ENCODE measurements at regions not wholly inside any gene's neighbourhood (a gene's known extent, or its start where the extent isn't known, plus 50 kb on each side); places are given as distances from the start of the nearest gene placed in this dataset.
"Not testable (repeated sequence)": the region's sequence is repeated elsewhere in the genome, so short reads cannot be mapped to it uniquely, and the experiment has no call there.

DNA sequence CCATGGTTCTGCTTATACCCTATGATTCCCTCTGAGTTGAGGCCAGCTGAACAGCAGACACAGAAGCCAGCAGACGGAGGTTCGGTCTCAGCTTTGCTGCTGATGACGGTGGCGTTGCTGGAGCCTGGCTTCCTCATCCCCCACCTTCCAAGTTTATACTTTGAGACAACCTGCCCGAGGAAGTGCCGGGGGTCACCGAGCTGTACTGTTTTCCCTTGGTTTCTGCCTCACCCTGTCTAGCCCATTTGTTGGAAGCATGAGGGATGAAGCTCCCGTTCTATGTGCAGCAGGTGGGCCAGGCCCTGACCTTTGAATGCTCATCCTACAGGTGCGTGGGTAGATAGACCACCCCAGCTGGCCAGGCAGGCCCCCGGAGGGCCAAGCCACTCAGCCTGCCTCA, 117.3 kb downstream of the MYCN start:
- H3K4me1 ChIP-seq, result peaks cover 11% of the 10 kb centered on the region
- no peaks in the 10 kb centered on the region for H3K36me3 ChIP-seq
- peak; percentile 99 for DNase-seq
- no peaks in the 10 kb centered on the region for H3K27me3 ChIP-seq
- H3K4me3 ChIP-seq (ENCODE audit: low read depth, low read length), result no peak overlapping the region
- TF ChIP-seq CTCF (IDR thresholded peaks at IDR 0.05; ENCODE audit: low read depth, low read length), result no peak
- peaks cover 47% of the 10 kb centered on the region for H3K9me3 ChIP-seq

- Histone ChIP-seq H3K4me1 (peaks cover 16% of the 10 kb centered on the region), H3K36me3 (no peaks in the 10 kb centered on the region), H3K4me3 (ENCODE audit: low read depth, low read length) (no peak overlapping the region), H3K9me3 (peaks cover 36% of the 10 kb centered on the region), H3K27me3 (no peaks in the 10 kb centered on the region)
- TF ChIP-seq CTCF (IDR thresholded peaks at IDR 0.05; ENCODE audit: low read depth, low read length), result no peak
- peak; percentile 100 for DNase-seq
These were observed 115.7 kb downstream of the MYCN start for GRCh38 chr2:16055848-16056580.

DNA sequence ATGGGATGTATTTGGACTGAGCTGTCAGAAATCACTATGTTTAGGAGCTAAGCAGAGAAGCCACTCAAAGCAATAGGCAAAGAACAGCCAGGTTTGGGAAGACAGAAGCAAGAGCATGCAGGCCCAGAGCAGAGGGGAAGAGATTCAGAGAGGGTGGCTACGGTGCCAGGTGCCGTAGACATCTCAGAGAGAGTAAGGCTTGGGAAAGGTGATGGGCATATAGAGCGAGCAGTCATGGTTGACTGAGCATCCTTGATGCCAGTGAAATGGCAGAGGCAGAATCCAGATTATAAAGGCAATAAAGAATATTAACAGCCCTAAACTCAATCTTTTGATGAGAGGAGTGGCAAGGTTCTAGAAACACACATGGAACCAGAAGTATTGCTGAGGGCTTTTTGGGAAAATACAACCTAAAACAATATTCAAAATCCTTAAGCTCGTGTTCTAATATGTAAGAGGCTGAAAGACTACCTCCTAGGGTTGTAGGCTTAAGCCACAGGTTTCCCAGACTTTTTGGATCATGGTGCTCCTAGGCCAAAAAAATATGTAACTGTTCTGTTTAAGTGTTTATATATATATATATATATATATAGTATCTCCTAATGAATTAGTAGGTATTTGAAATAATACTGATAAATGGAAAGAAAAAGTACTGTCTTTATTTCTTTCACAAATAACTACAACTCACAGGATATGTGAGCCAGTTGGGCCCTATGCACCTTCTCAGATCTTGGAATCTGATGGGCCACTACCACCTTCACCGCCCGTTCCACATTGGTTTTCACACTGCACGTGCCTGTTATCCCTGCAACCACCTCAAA, 113.3 kb downstream of the MYCN start:
- Histone ChIP-seq H3K9me3 (peaks cover 20% of the 10 kb centered on the region), H3K36me3 (no peaks in the 10 kb centered on the region), H3K4me3 (ENCODE audit: low read depth, low read length) (no peak overlapping the region), H3K27me3 (no peaks in the 10 kb centered on the region), H3K4me1 (peaks cover 38% of the 10 kb centered on the region)
- DNase-seq, result peak; percentile 96
- no peak for TF ChIP-seq CTCF (IDR thresholded peaks at IDR 0.05; ENCODE audit: low read depth, low read length)

DNA sequence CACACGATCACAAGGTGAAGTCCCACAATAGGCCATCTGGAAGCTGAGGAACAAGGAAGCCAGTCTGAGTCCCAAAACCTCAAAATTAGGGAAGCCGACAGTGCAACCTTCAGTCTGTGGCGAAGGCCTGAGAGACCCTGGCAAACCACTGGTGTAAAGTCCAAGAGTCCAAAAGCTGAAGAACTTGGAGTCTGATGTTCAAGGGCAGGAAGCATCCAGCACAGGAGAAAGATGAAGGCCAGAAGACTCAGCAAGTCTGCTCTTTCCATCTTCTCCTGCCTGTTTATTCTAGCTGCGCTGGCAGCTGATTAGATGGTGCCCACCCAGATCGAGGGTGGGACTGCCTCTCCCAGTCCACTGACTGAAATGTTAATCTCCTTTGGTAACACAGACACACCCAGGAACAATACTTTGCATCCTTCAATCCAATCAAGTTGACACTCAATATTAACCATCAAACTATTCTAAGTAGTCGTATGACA, 112.3 kb downstream of the MYCN start:
- H3K36me3 ChIP-seq; H3K27me3 ChIP-seq; H3K4me3 ChIP-seq (ENCODE audit: low read depth, low read length): not testable (repeated sequence)
- peaks cover 38% of the 10 kb centered on the region for H3K4me1 ChIP-seq
- peaks cover 16% of the 10 kb centered on the region for H3K9me3 ChIP-seq
- DNase-seq, result peak; percentile 93

- Histone ChIP-seq H3K27me3 (no peaks in the 10 kb centered on the region), H3K36me3 (no peaks in the 10 kb centered on the region), H3K4me1 (peaks cover 38% of the 10 kb centered on the region), H3K9me3 (peaks cover 13% of the 10 kb centered on the region), H3K4me3 (ENCODE audit: low read depth, low read length) (no peak overlapping the region)
- DNase-seq, result peak; percentile 98
- TF ChIP-seq CTCF (IDR thresholded peaks at IDR 0.05; ENCODE audit: low read depth, low read length), result no peak
These were observed 111.7 kb downstream of the MYCN start for GRCh38 chr2:16051841-16052564.

- H3K27me3 ChIP-seq, result no peaks in the 10 kb centered on the region
- H3K4me3 ChIP-seq (ENCODE audit: low read depth, low read length), result peak overlapping the region; percentile 0
- no peak for TF ChIP-seq CTCF (IDR thresholded peaks at IDR 0.05; ENCODE audit: low read depth, low read length)
These were observed 110.6 kb downstream of the MYCN start for GRCh38 chr2:16050908-16051489.

More at GRCh38 chr2:16050908-16051489, 110.6 kb downstream of the MYCN start:
- Histone ChIP-seq H3K4me1 (peaks cover 35% of the 10 kb centered on the region), H3K9me3 (peaks cover 19% of the 10 kb centered on the region), H3K36me3 (no peaks in the 10 kb centered on the region)
- peak; percentile 100 for DNase-seq
